ENCODE measurements at regions not wholly inside any gene's neighbourhood (a gene's known extent, or its start where the extent isn't known, plus 50 kb on each side); places are given as distances from the start of the nearest gene placed in this dataset.
A peak's percentile ranks its signal among the peaks of the same experiment; 100 is the strongest.
"Not testable (repeated sequence)": the region's sequence is repeated elsewhere in the genome, so short reads cannot be mapped to it uniquely, and the experiment has no call there.

- WGBS, 2 donors (ENCODE audit: low coverage in 1 of 2): 62 to 85% methylated on average over 16 to 33 of the region's 33 CpGs
- Histone ChIP-seq H3K27me3 (no peaks in the 10 kb centered on the region), H3K9me3 (no peaks in the 10 kb centered on the region), H3K4me3 (no peak overlapping the region), H3K4me1 (no peaks in the 10 kb centered on the region), H3K27ac (peak overlapping the region; percentile 34 to 48 (median 40)), H3K36me3 (no peaks in the 10 kb centered on the region)
- no peak for TF ChIP-seq CTCF (IDR thresholded peaks at IDR 0.05)
- TF ChIP-seq POLR2AphosphoS5 (IDR thresholded peaks at IDR 0.05): no peak
- TF ChIP-seq POLR2A (IDR thresholded peaks at IDR 0.05): no peak
- no peak for TF ChIP-seq EP300 (IDR thresholded peaks at IDR 0.05; ENCODE audit: low read depth)
- in situ Hi-C loops (cut with MboI; ENCODE audit: low pct_ligation_motif_present in 1 of 4, low pct_unique_long_range_greater_than_20kb in 1 of 4, low sequenced_read_pairs in 3 of 4) (no loop called here), intact Hi-C loops (cut with DNase I; ENCODE audit: low total_unique reads) (no loop called here)
- DNase-seq: no peak
These were observed 670.9 kb downstream of the QKI start for GRCh38 chr6:164085091-164086075.

- no peaks in the 10 kb centered on the region for H3K36me3 ChIP-seq
- DNase-seq: no peak
- intact Hi-C loops (cut with DNase I; ENCODE audit: low total_unique reads) (no loop called here), in situ Hi-C loops (cut with MboI; ENCODE audit: low pct_ligation_motif_present in 1 of 4, low pct_unique_long_range_greater_than_20kb in 1 of 4, low sequenced_read_pairs in 3 of 4) (no loop called here)
- no peaks in the 10 kb centered on the region for H3K27me3 ChIP-seq
- WGBS, 2 donors (ENCODE audit: low coverage in 1 of 2): 82% methylated on average over 6 of the region's 6 CpGs; no CpG with 5 or more reads in 1 of the 2 donors
- TF ChIP-seq POLR2AphosphoS5 (IDR thresholded peaks at IDR 0.05): no peak
- TF ChIP-seq EP300 (IDR thresholded peaks at IDR 0.05; ENCODE audit: low read depth): no peak
- no peak for TF ChIP-seq POLR2A (IDR thresholded peaks at IDR 0.05)
- TF ChIP-seq CTCF (IDR thresholded peaks at IDR 0.05): no peak
- H3K4me3 ChIP-seq: no peak overlapping the region
- H3K4me1 ChIP-seq: no peaks in the 10 kb centered on the region
- no peaks in the 10 kb centered on the region for H3K9me3 ChIP-seq
- H3K27ac ChIP-seq: no peak overlapping the region
These were observed 664.7 kb downstream of the QKI start for GRCh38 chr6:164079275-164079600.

GRCh38 chr6:164078532-164079274, 664.2 kb downstream of the QKI start:
- in situ Hi-C loops (cut with MboI; ENCODE audit: low pct_ligation_motif_present in 1 of 4, low pct_unique_long_range_greater_than_20kb in 1 of 4, low sequenced_read_pairs in 3 of 4): no loop called here
- H3K4me3 ChIP-seq: no peak overlapping the region
- H3K27me3 ChIP-seq: no peaks in the 10 kb centered on the region
- 67 to 69% methylated on average over 7 to 10 of the region's 10 CpGs for WGBS, 2 donors (ENCODE audit: low coverage in 1 of 2)
- no peaks in the 10 kb centered on the region for H3K9me3 ChIP-seq
- H3K36me3 ChIP-seq: no peaks in the 10 kb centered on the region
- DNase-seq: no peak
- TF ChIP-seq POLR2AphosphoS5 (IDR thresholded peaks at IDR 0.05): no peak
- TF ChIP-seq CTCF (IDR thresholded peaks at IDR 0.05): no peak
- no peak for TF ChIP-seq POLR2A (IDR thresholded peaks at IDR 0.05)
- no peak for TF ChIP-seq EP300 (IDR thresholded peaks at IDR 0.05; ENCODE audit: low read depth)
- intact Hi-C loops (cut with DNase I; ENCODE audit: low total_unique reads): no loop called here
- no peaks in the 10 kb centered on the region for H3K4me1 ChIP-seq
- H3K27ac ChIP-seq: no peak overlapping the region

GRCh38 chr6:164076818-164077532, 662.5 kb downstream of the QKI start:
- H3K4me1 ChIP-seq; H3K9me3 ChIP-seq; H3K27ac ChIP-seq; intact Hi-C loops (cut with DNase I; ENCODE audit: low total_unique reads); in situ Hi-C loops (cut with MboI; ENCODE audit: low pct_ligation_motif_present in 1 of 4, low pct_unique_long_range_greater_than_20kb in 1 of 4, low sequenced_read_pairs in 3 of 4); DNase-seq; H3K4me3 ChIP-seq; H3K36me3 ChIP-seq; H3K27me3 ChIP-seq: not testable (repeated sequence)
- WGBS, 2 donors (ENCODE audit: low coverage in 1 of 2): 85 to 92% methylated on average over 3 of the region's 3 CpGs
